HG03045 (cell line): ENCODE measurements at regions not wholly inside any gene's neighbourhood (a gene's known extent, or its start where the extent isn't known, plus 50 kb on each side); places are given as distances from the start of the nearest gene placed in this dataset.

ENCODE experiments used
- ATAC-seq: cut with Tn5 transposase; IDR thresholded peaks from one replicate; pipeline ENCODE4 v1.9.1; 2021; ENCODE audit warnings: mild to moderate bottlenecking, moderate library complexity; ENCODE audit not compliant: unreplicated experiment

GRCh38 chr9:90032296-90033027 is 427.6 kb downstream of the GADD45G start:
- no peak for ATAC-seq

- no peak for ATAC-seq
Observed at GRCh38 chr9:90033028-90033650, 428.3 kb downstream of the GADD45G start.

- ATAC-seq: no peak
Observed at GRCh38 chr9:90034071-90034470, 429.3 kb downstream of the GADD45G start.

- no peak for ATAC-seq
Observed at GRCh38 chr9:90035471-90035870, 430.7 kb downstream of the GADD45G start.

- no peak for ATAC-seq
Observed at GRCh38 chr9:90037146-90037797, 432.5 kb downstream of the GADD45G start.

- ATAC-seq: no peak
Observed at GRCh38 chr9:90038763-90039162, 434.0 kb downstream of the GADD45G start.

- ATAC-seq: no peak
Observed at GRCh38 chr9:90044263-90044662, 439.5 kb downstream of the GADD45G start.

GRCh38 chr9:90044710-90045151 is 439.9 kb downstream of the GADD45G start:
- ATAC-seq: no peak

GRCh38 chr9:90046317-90046861 is 441.6 kb downstream of the GADD45G start:
- no peak for ATAC-seq

GRCh38 chr9:90047828-90048227 is 443.0 kb downstream of the GADD45G start:
- no peak for ATAC-seq

- ATAC-seq: no peak
Observed at GRCh38 chr9:90052366-90052765, 447.6 kb downstream of the GADD45G start.

GRCh38 chr9:90053027-90053426 is 448.2 kb downstream of the GADD45G start:
- ATAC-seq: no peak

- ATAC-seq: no peak
Observed at GRCh38 chr9:90054810-90055209, 450.0 kb downstream of the GADD45G start.

GRCh38 chr9:90055226-90055625 is 450.4 kb downstream of the GADD45G start:
- ATAC-seq: no peak

- ATAC-seq: no peak
Observed at GRCh38 chr9:90057361-90057760, 452.5 kb downstream of the GADD45G start.

GRCh38 chr9:90058182-90058763 is 453.5 kb downstream of the GADD45G start:
- ATAC-seq: no peak

- no peak for ATAC-seq
Observed at GRCh38 chr9:90059436-90059835, 454.6 kb downstream of the GADD45G start.

- no peak for ATAC-seq
Observed at GRCh38 chr9:90060256-90060655, 455.4 kb downstream of the GADD45G start.

- ATAC-seq: no peak
Observed at GRCh38 chr9:90061187-90061586, 456.4 kb downstream of the GADD45G start.

- ATAC-seq: no peak
Observed at GRCh38 chr9:90062982-90063381, 458.2 kb downstream of the GADD45G start.

- ATAC-seq: no peak
Observed at GRCh38 chr9:90064248-90064647, 459.4 kb downstream of the GADD45G start.
